ENCODE measurements at regions not wholly inside any gene's neighbourhood (a gene's known extent, or its start where the extent isn't known, plus 50 kb on each side); places are given as distances from the start of the nearest gene placed in this dataset.
A peak's percentile ranks its signal among the peaks of the same experiment; 100 is the strongest.

- H3K36me3 ChIP-seq (replicated peaks; ENCODE audit: control insufficient read depth, insufficient read depth, low read length), result no peaks in the 10 kb centered on the region
- no peaks in the 10 kb centered on the region for H3K27me3 ChIP-seq (ENCODE audit: control insufficient read depth, insufficient read depth, low read length)
- DNase-seq, result no peak
- H3K4me3 ChIP-seq (ENCODE audit: insufficient read depth, low read depth, low read length), result no peak overlapping the region
These were observed 55.1 kb upstream of the RGS4 start for GRCh38 chr1:163013826-163014600.

GRCh38 chr1:163006051-163006834 lies 62.9 kb upstream of the RGS4 start:
- no peak for DNase-seq
- no peaks in the 10 kb centered on the region for H3K36me3 ChIP-seq (replicated peaks; ENCODE audit: control insufficient read depth, insufficient read depth, low read length)
- no peak overlapping the region for H3K4me3 ChIP-seq (ENCODE audit: insufficient read depth, low read depth, low read length)
- H3K27me3 ChIP-seq (ENCODE audit: control insufficient read depth, insufficient read depth, low read length), result no peaks in the 10 kb centered on the region

GRCh38 chr1:162997499-162998285 lies 71.5 kb upstream of the RGS4 start:
- no peak overlapping the region for H3K4me3 ChIP-seq (ENCODE audit: insufficient read depth, low read depth, low read length)

GRCh38 chr1:162996261-162996660 lies 72.9 kb upstream of the RGS4 start:
- Histone ChIP-seq H3K4me3 (ENCODE audit: insufficient read depth, low read depth, low read length) (no peak overlapping the region), H3K36me3 (replicated peaks; ENCODE audit: control insufficient read depth, insufficient read depth, low read length) (no peaks in the 10 kb centered on the region), H3K27me3 (ENCODE audit: control insufficient read depth, insufficient read depth, low read length) (no peaks in the 10 kb centered on the region)
- no peak for DNase-seq

More at GRCh38 chr1:162997499-162998285, 71.5 kb upstream of the RGS4 start:
- DNase-seq, result no peak
- Histone ChIP-seq H3K27me3 (ENCODE audit: control insufficient read depth, insufficient read depth, low read length) (no peaks in the 10 kb centered on the region), H3K36me3 (replicated peaks; ENCODE audit: control insufficient read depth, insufficient read depth, low read length) (no peaks in the 10 kb centered on the region)

- DNase-seq, result no peak
- H3K4me3 ChIP-seq (ENCODE audit: insufficient read depth, low read depth, low read length), result no peak overlapping the region
- H3K36me3 ChIP-seq (replicated peaks; ENCODE audit: control insufficient read depth, insufficient read depth, low read length), result no peaks in the 10 kb centered on the region
- H3K27me3 ChIP-seq (ENCODE audit: control insufficient read depth, insufficient read depth, low read length), result no peaks in the 10 kb centered on the region
These were observed 74.2 kb upstream of the RGS4 start for GRCh38 chr1:162994921-162995320.

GRCh38 chr1:162993846-162994245 lies 75.3 kb upstream of the RGS4 start:
- H3K36me3 ChIP-seq (replicated peaks; ENCODE audit: control insufficient read depth, insufficient read depth, low read length), result no peaks in the 10 kb centered on the region
- no peak overlapping the region for H3K4me3 ChIP-seq (ENCODE audit: insufficient read depth, low read depth, low read length)
- H3K27me3 ChIP-seq (ENCODE audit: control insufficient read depth, insufficient read depth, low read length), result no peaks in the 10 kb centered on the region
- DNase-seq, result no peak

- Histone ChIP-seq H3K36me3 (replicated peaks; ENCODE audit: control insufficient read depth, insufficient read depth, low read length) (no peaks in the 10 kb centered on the region), H3K4me3 (ENCODE audit: insufficient read depth, low read depth, low read length) (no peak overlapping the region), H3K27me3 (ENCODE audit: control insufficient read depth, insufficient read depth, low read length) (no peaks in the 10 kb centered on the region)
- DNase-seq, result no peak
These were observed 76.2 kb upstream of the RGS4 start for GRCh38 chr1:162992945-162993344.

GRCh38 chr1:162991444-162991843 lies 77.7 kb upstream of the RGS4 start:
- Histone ChIP-seq H3K27me3 (ENCODE audit: control insufficient read depth, insufficient read depth, low read length) (no peaks in the 10 kb centered on the region), H3K4me3 (ENCODE audit: insufficient read depth, low read depth, low read length) (no peak overlapping the region), H3K36me3 (replicated peaks; ENCODE audit: control insufficient read depth, insufficient read depth, low read length) (no peaks in the 10 kb centered on the region)
- DNase-seq, result no peak

GRCh38 chr1:162990665-162991064 lies 78.5 kb upstream of the RGS4 start:
- Histone ChIP-seq H3K27me3 (ENCODE audit: control insufficient read depth, insufficient read depth, low read length) (no peaks in the 10 kb centered on the region), H3K36me3 (replicated peaks; ENCODE audit: control insufficient read depth, insufficient read depth, low read length) (no peaks in the 10 kb centered on the region), H3K4me3 (ENCODE audit: insufficient read depth, low read depth, low read length) (no peak overlapping the region)
- no peak for DNase-seq

- no peak overlapping the region for H3K4me3 ChIP-seq (ENCODE audit: insufficient read depth, low read depth, low read length)
- DNase-seq, result peak; percentile 71
These were observed 80.3 kb upstream of the RGS4 start for GRCh38 chr1:162988869-162989268.

GRCh38 chr1:162987866-162988265 lies 81.3 kb upstream of the RGS4 start:
- DNase-seq, result no peak

More at GRCh38 chr1:162988869-162989268, 80.3 kb upstream of the RGS4 start:
- Histone ChIP-seq H3K36me3 (replicated peaks; ENCODE audit: control insufficient read depth, insufficient read depth, low read length) (no peaks in the 10 kb centered on the region), H3K27me3 (ENCODE audit: control insufficient read depth, insufficient read depth, low read length) (no peaks in the 10 kb centered on the region)

GRCh38 chr1:162985816-162986435 lies 83.2 kb upstream of the RGS4 start:
- Histone ChIP-seq H3K27me3 (ENCODE audit: control insufficient read depth, insufficient read depth, low read length) (no peaks in the 10 kb centered on the region), H3K36me3 (replicated peaks; ENCODE audit: control insufficient read depth, insufficient read depth, low read length) (no peaks in the 10 kb centered on the region), H3K4me3 (ENCODE audit: insufficient read depth, low read depth, low read length) (no peak overlapping the region)
- no peak for DNase-seq

More at GRCh38 chr1:162987866-162988265, 81.3 kb upstream of the RGS4 start:
- no peaks in the 10 kb centered on the region for H3K27me3 ChIP-seq (ENCODE audit: control insufficient read depth, insufficient read depth, low read length)
- no peaks in the 10 kb centered on the region for H3K36me3 ChIP-seq (replicated peaks; ENCODE audit: control insufficient read depth, insufficient read depth, low read length)
- no peak overlapping the region for H3K4me3 ChIP-seq (ENCODE audit: insufficient read depth, low read depth, low read length)

GRCh38 chr1:162984699-162985098 lies 84.5 kb upstream of the RGS4 start:
- Histone ChIP-seq H3K36me3 (replicated peaks; ENCODE audit: control insufficient read depth, insufficient read depth, low read length) (no peaks in the 10 kb centered on the region), H3K27me3 (ENCODE audit: control insufficient read depth, insufficient read depth, low read length) (no peaks in the 10 kb centered on the region), H3K4me3 (ENCODE audit: insufficient read depth, low read depth, low read length) (no peak overlapping the region)
- no peak for DNase-seq

GRCh38 chr1:162983671-162984425 lies 85.3 kb upstream of the RGS4 start:
- no peak for DNase-seq
- H3K4me3 ChIP-seq (ENCODE audit: insufficient read depth, low read depth, low read length), result no peak overlapping the region
- H3K36me3 ChIP-seq (replicated peaks; ENCODE audit: control insufficient read depth, insufficient read depth, low read length), result no peaks in the 10 kb centered on the region
- H3K27me3 ChIP-seq (ENCODE audit: control insufficient read depth, insufficient read depth, low read length), result no peaks in the 10 kb centered on the region
